Neural cell (in vitro differentiated cells): ENCODE measurements at regions not wholly inside any gene's neighbourhood (a gene's known extent, or its start where the extent isn't known, plus 50 kb on each side); places are given as distances from the start of the nearest gene placed in this dataset.

ENCODE experiments used
- H2AFZ ChIP-seq: fragments of 200-600, 300-800 bp; sonication (generic), shearing (Covaris generic); 2 replicates; pipeline ENCODE4 v1.6.0; 2014; ENCODE audit warnings: low read depth, mild to moderate bottlenecking, antibody characterized with exemption, low read length, moderate library complexity
- H3F3A ChIP-seq: fragments of 200-600 bp; shearing (Covaris generic); 2 replicates; pipeline ENCODE4 v1.6.1; 2016; ENCODE audit warnings: mild to moderate bottlenecking, moderate library complexity, mixed read lengths, antibody characterized with exemption, low read length; ENCODE audit not compliant: insufficient read depth, poor library complexity, severe bottlenecking
- H3K27ac ChIP-seq: fragments of 200-600, 300-800 bp; sonication (generic), shearing (Covaris generic); 2 replicates; pipeline ENCODE4 v1.5.1; 2014; ENCODE audit warnings: mild to moderate bottlenecking, low read length, moderate library complexity
- H3K27me3 ChIP-seq: fragments of 300-800, 200-600 bp; sonication (generic), shearing (Covaris generic); 2 replicates; pipeline ENCODE4 v1.6.0; 2014; ENCODE audit warnings: mild to moderate bottlenecking, low read depth, low read length, moderate library complexity; ENCODE audit not compliant: insufficient read depth
- H3K36me3 ChIP-seq: fragments of 300-800, 200-600 bp; sonication (generic), shearing (Covaris generic); 2 replicates; pipeline ENCODE4 v1.5.1; 2014; ENCODE audit warnings: mild to moderate bottlenecking, antibody characterized with exemption, low read length, moderate library complexity; ENCODE audit not compliant: insufficient read depth
- H3K4me2 ChIP-seq: fragments of 300-800, 200-600 bp; sonication (generic), shearing (Covaris generic); 2 replicates; pipeline ENCODE4 v1.6.0; 2014; ENCODE audit warnings: mild to moderate bottlenecking, low read length
- H3K4me3 ChIP-seq: fragments of 300-800, 200-600 bp; sonication (generic), shearing (Covaris generic); 2 replicates; pipeline ENCODE4 v1.5.1; 2014; ENCODE audit warnings: mild to moderate bottlenecking, low read length, moderate library complexity
- H3K79me2 ChIP-seq: fragments of 200-600 bp; shearing (Covaris generic); replicated peaks from 2 replicates; pipeline ENCODE4 v1.6.0; 2014; ENCODE audit warnings: mild to moderate bottlenecking, low read length, moderate library complexity; ENCODE audit not compliant: insufficient read depth
- H3K9ac ChIP-seq: fragments of 300-800, 200-600 bp; sonication (generic), shearing (Covaris generic); 2 replicates; pipeline ENCODE4 v1.6.1; 2016; ENCODE audit warnings: mild to moderate bottlenecking, low read length, mixed read lengths
- H3K9me2 ChIP-seq: fragments of 200-600 bp; shearing (Covaris generic); 2 replicates; pipeline ENCODE4 v1.6.1; 2016; ENCODE audit warnings: mild to moderate bottlenecking, low read length, mixed read lengths; ENCODE audit not compliant: insufficient read depth
- H3K9me3 ChIP-seq: fragments of 200-600, 300-800 bp; sonication (generic), shearing (Covaris generic); 2 replicates; pipeline ENCODE4 v1.6.1; 2016; ENCODE audit warnings: mild to moderate bottlenecking, mixed run types, low read length, moderate library complexity, mixed read lengths
- H4K20me1 ChIP-seq: fragments of 200-600 bp; shearing (Covaris generic); 2 replicates; pipeline ENCODE4 v1.6.1; 2016; ENCODE audit warnings: mild to moderate bottlenecking, mixed run types; ENCODE audit not compliant: insufficient read depth
- EP300 ChIP-seq: fragments of 450-650 bp; conservative IDR thresholded peaks from 2 replicates; pipeline ENCODE4 v1.6.1; 2014; ENCODE audit warnings: antibody characterized with exemption, mild to moderate bottlenecking, moderate library complexity; ENCODE audit not compliant: poor library complexity, severe bottlenecking
- EZH2 ChIP-seq: fragments of 200-600, 300-800 bp; shearing (Covaris generic), sonication (generic); IDR thresholded peaks from 2 replicates; pipeline ENCODE4 v1.6.1; 2014; ENCODE audit warnings: antibody characterized with exemption, low read length, borderline replicate concordance, mild to moderate bottlenecking; ENCODE audit not compliant: insufficient read depth, poor library complexity, severe bottlenecking
- MXI1 ChIP-seq: fragments of 450-650 bp; conservative IDR thresholded peaks from 2 replicates; pipeline ENCODE4 v1.6.1; 2014; ENCODE audit warnings: antibody characterized with exemption, mild to moderate bottlenecking; ENCODE audit not compliant: poor library complexity, severe bottlenecking
- POLR2AphosphoS5 ChIP-seq: IDR thresholded peaks from 2 replicates; pipeline ENCODE4 v1.6.1; 2012
- RAD21 ChIP-seq: fragments of 450-650 bp; conservative IDR thresholded peaks from 2 replicates; pipeline ENCODE4 v1.6.1; 2014; ENCODE audit warnings: antibody characterized with exemption, mild to moderate bottlenecking, moderate library complexity
- SMC3 ChIP-seq: fragments of 450-650 bp; conservative IDR thresholded peaks from 2 replicates; pipeline ENCODE4 v1.6.1; 2014; ENCODE audit warnings: antibody characterized with exemption, mild to moderate bottlenecking, moderate library complexity; ENCODE audit not compliant: poor library complexity
- TAF1 ChIP-seq: IDR thresholded peaks from 2 replicates; pipeline ENCODE4 v1.6.1; 2012; ENCODE audit warnings: low read depth
- TF ChIP-seq, protein P1 (sequence below): IDR thresholded peaks from 2 replicates; pipeline ENCODE4 v1.6.1; 2012; ENCODE audit warnings: borderline replicate concordance
- TF ChIP-seq, protein P2 (sequence below): fragments of 450-650 bp; IDR thresholded peaks from 2 replicates; pipeline ENCODE4 v1.5.1; 2014; ENCODE audit warnings: antibody characterized with exemption, mild to moderate bottlenecking, moderate library complexity; ENCODE audit not compliant: poor library complexity, severe bottlenecking

DNA sequence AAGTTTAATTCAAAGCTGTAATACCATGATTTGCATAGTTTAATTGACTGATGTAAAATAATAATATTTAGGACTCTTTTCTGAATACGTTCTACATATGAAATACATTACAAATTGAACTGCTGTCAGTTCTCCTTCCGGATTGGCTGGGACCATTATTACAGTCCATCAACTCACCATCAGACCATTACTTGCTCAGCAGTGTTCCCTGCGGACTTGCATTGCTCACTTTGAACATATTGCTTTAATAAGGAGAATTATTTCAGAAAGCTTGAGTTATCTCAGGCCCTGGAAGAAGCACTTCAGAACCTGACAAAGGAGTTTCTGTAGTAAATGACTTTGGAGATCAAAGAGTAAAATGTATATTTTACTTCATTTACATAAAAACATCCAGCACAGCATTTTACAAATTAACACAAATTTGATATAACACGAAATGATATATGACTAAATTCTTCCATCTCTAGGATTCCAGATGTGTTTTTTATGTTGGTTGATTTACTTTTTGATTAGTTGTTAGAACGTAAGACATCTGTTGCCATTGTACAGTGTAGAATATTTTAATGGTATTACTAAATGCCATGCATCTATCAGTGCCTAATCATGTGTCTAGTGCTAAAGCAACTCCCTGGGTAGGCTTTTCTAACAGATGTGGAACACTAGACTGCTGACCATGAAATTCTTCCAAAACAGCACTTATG, 418.5 kb upstream of the SEMA3A start:
- peak overlapping the region; percentile 38 for H3K4me2 ChIP-seq
- peak overlapping the region; percentile 46 for H3K27ac ChIP-seq
- no peaks in the 10 kb centered on the region for H4K20me1 ChIP-seq
- no peaks in the 10 kb centered on the region for H3K79me2 ChIP-seq
- H3K9me2 ChIP-seq = no peaks in the 10 kb centered on the region
- H2AFZ ChIP-seq = no peak overlapping the region
- H3K27me3 ChIP-seq = no peaks in the 10 kb centered on the region
- TF ChIP-seq EP300 (peak; percentile 46), POLR2AphosphoS5 (peak; percentile 64), MXI1 (no peak)
- no peaks in the 10 kb centered on the region for H3F3A ChIP-seq
- no peaks in the 10 kb centered on the region for H3K36me3 ChIP-seq
- H3K9me3 ChIP-seq = no peaks in the 10 kb centered on the region
- no peak overlapping the region for H3K9ac ChIP-seq
- H3K4me3 ChIP-seq = peak overlapping the region; percentile 16

DNA sequence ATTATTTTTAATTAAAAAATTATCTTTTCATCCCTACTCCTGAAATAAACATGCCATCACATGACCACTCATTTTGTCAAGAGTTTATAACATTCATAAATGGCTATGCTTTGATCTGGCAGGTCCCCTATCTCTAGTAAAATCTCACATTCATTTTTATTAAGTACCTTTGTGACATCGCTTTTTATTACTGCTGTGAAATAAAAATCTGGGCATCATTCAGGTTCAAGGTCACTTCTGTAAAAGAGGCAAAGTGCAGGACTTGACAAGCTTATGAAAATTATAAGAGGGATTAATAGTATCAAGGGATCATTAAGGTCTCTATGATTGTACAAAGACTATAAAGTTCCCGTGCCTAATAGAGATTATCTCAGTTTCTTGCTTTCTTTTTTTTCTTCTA, 416.8 kb upstream of the SEMA3A start:
- no peaks in the 10 kb centered on the region for H3F3A ChIP-seq
- H3K4me2 ChIP-seq = peak overlapping the region; percentile 16
- no peaks in the 10 kb centered on the region for H3K9me3 ChIP-seq
- no peaks in the 10 kb centered on the region for H3K36me3 ChIP-seq
- no peaks in the 10 kb centered on the region for H3K9me2 ChIP-seq
- no peak overlapping the region for H3K9ac ChIP-seq
- no peaks in the 10 kb centered on the region for H3K27me3 ChIP-seq
- H3K27ac ChIP-seq = peak overlapping the region; percentile 62
- no peak overlapping the region for H2AFZ ChIP-seq
- H3K79me2 ChIP-seq = no peaks in the 10 kb centered on the region
- TF ChIP-seq, protein P1, sequence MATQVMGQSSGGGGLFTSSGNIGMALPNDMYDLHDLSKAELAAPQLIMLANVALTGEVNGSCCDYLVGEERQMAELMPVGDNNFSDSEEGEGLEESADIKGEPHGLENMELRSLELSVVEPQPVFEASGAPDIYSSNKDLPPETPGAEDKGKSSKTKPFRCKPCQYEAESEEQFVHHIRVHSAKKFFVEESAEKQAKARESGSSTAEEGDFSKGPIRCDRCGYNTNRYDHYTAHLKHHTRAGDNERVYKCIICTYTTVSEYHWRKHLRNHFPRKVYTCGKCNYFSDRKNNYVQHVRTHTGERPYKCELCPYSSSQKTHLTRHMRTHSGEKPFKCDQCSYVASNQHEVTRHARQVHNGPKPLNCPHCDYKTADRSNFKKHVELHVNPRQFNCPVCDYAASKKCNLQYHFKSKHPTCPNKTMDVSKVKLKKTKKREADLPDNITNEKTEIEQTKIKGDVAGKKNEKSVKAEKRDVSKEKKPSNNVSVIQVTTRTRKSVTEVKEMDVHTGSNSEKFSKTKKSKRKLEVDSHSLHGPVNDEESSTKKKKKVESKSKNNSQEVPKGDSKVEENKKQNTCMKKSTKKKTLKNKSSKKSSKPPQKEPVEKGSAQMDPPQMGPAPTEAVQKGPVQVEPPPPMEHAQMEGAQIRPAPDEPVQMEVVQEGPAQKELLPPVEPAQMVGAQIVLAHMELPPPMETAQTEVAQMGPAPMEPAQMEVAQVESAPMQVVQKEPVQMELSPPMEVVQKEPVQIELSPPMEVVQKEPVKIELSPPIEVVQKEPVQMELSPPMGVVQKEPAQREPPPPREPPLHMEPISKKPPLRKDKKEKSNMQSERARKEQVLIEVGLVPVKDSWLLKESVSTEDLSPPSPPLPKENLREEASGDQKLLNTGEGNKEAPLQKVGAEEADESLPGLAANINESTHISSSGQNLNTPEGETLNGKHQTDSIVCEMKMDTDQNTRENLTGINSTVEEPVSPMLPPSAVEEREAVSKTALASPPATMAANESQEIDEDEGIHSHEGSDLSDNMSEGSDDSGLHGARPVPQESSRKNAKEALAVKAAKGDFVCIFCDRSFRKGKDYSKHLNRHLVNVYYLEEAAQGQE = no peak
- TF ChIP-seq, protein P2, sequence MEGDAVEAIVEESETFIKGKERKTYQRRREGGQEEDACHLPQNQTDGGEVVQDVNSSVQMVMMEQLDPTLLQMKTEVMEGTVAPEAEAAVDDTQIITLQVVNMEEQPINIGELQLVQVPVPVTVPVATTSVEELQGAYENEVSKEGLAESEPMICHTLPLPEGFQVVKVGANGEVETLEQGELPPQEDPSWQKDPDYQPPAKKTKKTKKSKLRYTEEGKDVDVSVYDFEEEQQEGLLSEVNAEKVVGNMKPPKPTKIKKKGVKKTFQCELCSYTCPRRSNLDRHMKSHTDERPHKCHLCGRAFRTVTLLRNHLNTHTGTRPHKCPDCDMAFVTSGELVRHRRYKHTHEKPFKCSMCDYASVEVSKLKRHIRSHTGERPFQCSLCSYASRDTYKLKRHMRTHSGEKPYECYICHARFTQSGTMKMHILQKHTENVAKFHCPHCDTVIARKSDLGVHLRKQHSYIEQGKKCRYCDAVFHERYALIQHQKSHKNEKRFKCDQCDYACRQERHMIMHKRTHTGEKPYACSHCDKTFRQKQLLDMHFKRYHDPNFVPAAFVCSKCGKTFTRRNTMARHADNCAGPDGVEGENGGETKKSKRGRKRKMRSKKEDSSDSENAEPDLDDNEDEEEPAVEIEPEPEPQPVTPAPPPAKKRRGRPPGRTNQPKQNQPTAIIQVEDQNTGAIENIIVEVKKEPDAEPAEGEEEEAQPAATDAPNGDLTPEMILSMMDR = no peak
- no peak for TF ChIP-seq RAD21
- TF ChIP-seq EP300 = no peak
- TF ChIP-seq POLR2AphosphoS5 = no peak
- no peak for TF ChIP-seq SMC3
- TF ChIP-seq TAF1 = no peak
- no peak for TF ChIP-seq MXI1
- no peak for TF ChIP-seq EZH2
- no peaks in the 10 kb centered on the region for H4K20me1 ChIP-seq
- peak overlapping the region; percentile 24 for H3K4me3 ChIP-seq
